OCI-LY7 (cell line): ENCODE measurements at regions not wholly inside any gene's neighbourhood (a gene's known extent, or its start where the extent isn't known, plus 50 kb on each side); places are given as distances from the start of the nearest gene placed in this dataset.
"Not testable (repeated sequence)": the region's sequence is repeated elsewhere in the genome, so short reads cannot be mapped to it uniquely, and the experiment has no call there.

Source experiments
- BruUV-seq: library from RNA; stranded (reverse); fragments of 400-500 nt; replicated peaks from 2 replicates; lab custom pipeline; 2021; lab: Mats Ljungman, UMichigan
- CTCF ChIA-PET: fragments of 300-600 bp; sonication (Branson Sonifier 250); formaldehyde crosslinking; loops from one replicate; lab custom pipeline; 2022; ENCODE audit warnings: antibody characterized with exemption; ENCODE audit not compliant: unreplicated experiment; lab: Charles Lee
- POLR2A ChIA-PET: fragments of 300-600 bp; sonication (Branson Sonifier 250); formaldehyde crosslinking; loops from one replicate; lab custom pipeline; 2022; ENCODE audit warnings: antibody characterized with exemption; lab: Charles Lee
- DNase-seq: peaks from one replicate; pipeline ENCODE4 v3.0.0-alpha.2; 2015; ENCODE audit warnings: low spot score
- H2AFZ ChIP-seq: fragments of 200-600 bp; sonication (generic), shearing (Covaris generic); 2 replicates; pipeline ENCODE4 v1.6.1; 2014; ENCODE audit warnings: mild to moderate bottlenecking, antibody characterized with exemption, low read length, moderate library complexity
- H3K27ac ChIP-seq: fragments of 200-600 bp; sonication (generic); 2 replicates; pipeline ENCODE4 v1.5.1; 2014; ENCODE audit warnings: mixed run types, low read depth, mild to moderate bottlenecking, moderate library complexity, low read length, inconsistent platforms; ENCODE audit not compliant: poor library complexity, severe bottlenecking
- H3K36me3 ChIP-seq: fragments of 200-600 bp; sonication (generic); 2 replicates; pipeline ENCODE4 v1.6.1; 2014; ENCODE audit warnings: mild to moderate bottlenecking, antibody characterized with exemption, low read length, moderate library complexity, mixed read lengths; ENCODE audit not compliant: insufficient read depth
- H3K4me1 ChIP-seq: fragments of 200-600 bp; sonication (generic); 2 replicates; pipeline ENCODE4 v1.5.1; 2014; ENCODE audit warnings: mild to moderate bottlenecking, low read length; ENCODE audit not compliant: insufficient read depth, poor library complexity, severe bottlenecking
- H3K4me2 ChIP-seq: fragments of 200-600 bp; sonication (generic); 2 replicates; pipeline ENCODE4 v1.6.1; 2014; ENCODE audit warnings: mild to moderate bottlenecking, low read length
- H3K4me3 ChIP-seq: fragments of 200-600 bp; sonication (generic); 2 replicates; pipeline ENCODE4 v1.5.1; 2014; ENCODE audit warnings: mild to moderate bottlenecking, low read depth, low read length; ENCODE audit not compliant: poor library complexity, severe bottlenecking
- H3K79me2 ChIP-seq: fragments of 200-600 bp; sonication (generic); 2 replicates; pipeline ENCODE4 v1.6.1; 2016; ENCODE audit warnings: low read depth, mild to moderate bottlenecking, low read length, moderate library complexity, mixed read lengths; ENCODE audit not compliant: insufficient read depth
- H3K9me2 ChIP-seq: fragments of 200-600 bp; sonication (generic); 2 replicates; pipeline ENCODE4 v1.6.1; 2016; ENCODE audit warnings: mild to moderate bottlenecking, low read length, mixed read lengths; ENCODE audit not compliant: insufficient read depth
- H3K9me3 ChIP-seq: fragments of 200-600 bp; sonication (generic); 2 replicates; pipeline ENCODE4 v1.6.1; 2014; ENCODE audit warnings: mild to moderate bottlenecking, mixed run types, low read length, mixed read lengths
- H4K20me1 ChIP-seq: fragments of 200-600 bp; sonication (generic); 2 replicates; pipeline ENCODE4 v1.6.1; 2014; ENCODE audit warnings: mild to moderate bottlenecking, antibody characterized with exemption, low read length, moderate library complexity, mixed read lengths; ENCODE audit not compliant: insufficient read depth
- EZH2phosphoT487 ChIP-seq: fragments of 200-600 bp; sonication (generic); IDR thresholded peaks from 2 replicates; pipeline ENCODE4 v1.6.1; 2018; ENCODE audit warnings: low read depth, borderline replicate concordance, mild to moderate bottlenecking, mixed run types, antibody characterized with exemption, low read length, moderate library complexity, mixed read lengths
- intact Hi-C: fragments of 100-400 bp; cut with micrococcal nuclease; formaldehyde crosslinking; loops from one replicate; pipeline ENCODE4 v1.10.0; 2022; ENCODE audit not compliant: unreplicated experiment
- TF ChIP-seq, protein P1 (sequence below): fragments of 200-600 bp; sonication (generic); conservative IDR thresholded peaks from 2 replicates; pipeline ENCODE4 v1.5.1; 2014; ENCODE audit warnings: mild to moderate bottlenecking, antibody characterized with exemption, low read length, moderate library complexity, mixed read lengths

DNA sequence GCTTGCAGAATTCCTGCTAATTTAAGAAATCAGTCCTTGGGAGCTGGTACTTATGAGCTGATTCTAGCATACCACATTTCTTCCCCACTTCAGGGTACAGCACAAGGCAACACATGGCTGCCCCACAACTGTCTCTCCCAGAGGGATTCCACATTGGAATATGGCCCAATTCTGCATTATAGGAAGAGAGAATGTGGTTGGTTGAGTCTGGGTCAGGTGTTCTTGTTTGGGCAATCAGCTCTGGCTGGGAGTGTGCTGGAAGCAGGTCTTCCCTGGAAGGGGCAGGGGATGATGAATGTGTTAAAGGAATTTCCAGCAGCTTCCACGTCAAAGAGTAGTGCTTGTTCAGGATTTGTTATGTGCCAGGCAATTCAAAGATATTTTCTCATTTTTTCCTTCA is 95.7 kb downstream of the BUB3 start:
- POLR2A ChIA-PET, result interaction anchor here (0.6 to 1.5 kb wide), 3 partner anchors 10 to 697 kb away, joined by 3 to 4 read pairs (median 3); no protein-coding TSS in a partner anchor
- Histone ChIP-seq H3K36me3 (no peaks in the 10 kb centered on the region), H3K9me2 (no peaks in the 10 kb centered on the region), H3K4me2 (no peak overlapping the region), H3K79me2 (no peaks in the 10 kb centered on the region), H3K4me1 (no peaks in the 10 kb centered on the region), H3K9me3 (no peaks in the 10 kb centered on the region), H4K20me1 (no peaks in the 10 kb centered on the region), H3K4me3 (no peak overlapping the region), H2AFZ (no peak overlapping the region), H3K27ac (no peak overlapping the region)
- BruUV-seq, result no TSS peak
- CTCF ChIA-PET, result no interaction called here
- TF ChIP-seq, protein P1, sequence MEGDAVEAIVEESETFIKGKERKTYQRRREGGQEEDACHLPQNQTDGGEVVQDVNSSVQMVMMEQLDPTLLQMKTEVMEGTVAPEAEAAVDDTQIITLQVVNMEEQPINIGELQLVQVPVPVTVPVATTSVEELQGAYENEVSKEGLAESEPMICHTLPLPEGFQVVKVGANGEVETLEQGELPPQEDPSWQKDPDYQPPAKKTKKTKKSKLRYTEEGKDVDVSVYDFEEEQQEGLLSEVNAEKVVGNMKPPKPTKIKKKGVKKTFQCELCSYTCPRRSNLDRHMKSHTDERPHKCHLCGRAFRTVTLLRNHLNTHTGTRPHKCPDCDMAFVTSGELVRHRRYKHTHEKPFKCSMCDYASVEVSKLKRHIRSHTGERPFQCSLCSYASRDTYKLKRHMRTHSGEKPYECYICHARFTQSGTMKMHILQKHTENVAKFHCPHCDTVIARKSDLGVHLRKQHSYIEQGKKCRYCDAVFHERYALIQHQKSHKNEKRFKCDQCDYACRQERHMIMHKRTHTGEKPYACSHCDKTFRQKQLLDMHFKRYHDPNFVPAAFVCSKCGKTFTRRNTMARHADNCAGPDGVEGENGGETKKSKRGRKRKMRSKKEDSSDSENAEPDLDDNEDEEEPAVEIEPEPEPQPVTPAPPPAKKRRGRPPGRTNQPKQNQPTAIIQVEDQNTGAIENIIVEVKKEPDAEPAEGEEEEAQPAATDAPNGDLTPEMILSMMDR, result no peak
- no peak for TF ChIP-seq EZH2phosphoT487
- intact Hi-C loops, result no loop called here
- DNase-seq, result no peak

DNA sequence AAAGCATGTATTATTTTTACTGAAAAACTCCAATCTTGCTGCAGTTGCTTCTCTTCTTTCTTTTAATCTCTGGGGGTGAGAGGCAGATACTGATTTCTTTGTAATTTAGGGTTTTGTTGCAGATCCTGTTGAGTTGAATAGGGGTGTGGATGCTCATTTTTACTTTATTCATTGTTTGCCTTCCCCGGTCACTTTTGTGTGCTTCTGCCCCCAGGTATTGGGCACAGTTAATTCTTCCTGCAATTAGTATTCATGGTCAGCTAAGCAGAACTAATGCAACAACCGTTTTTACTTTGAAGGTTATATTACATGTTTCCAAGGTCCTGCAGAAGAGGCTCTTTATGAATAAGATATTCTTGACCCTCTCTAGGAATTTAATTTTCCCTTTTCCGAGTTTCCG is 96.4 kb downstream of the BUB3 start:
- no peak overlapping the region for H3K4me3 ChIP-seq
- POLR2A ChIA-PET, result no interaction called here
- no peaks in the 10 kb centered on the region for H4K20me1 ChIP-seq
- no peak overlapping the region for H2AFZ ChIP-seq
- no peaks in the 10 kb centered on the region for H3K9me2 ChIP-seq
- TF ChIP-seq, protein P1, result no peak
- TF ChIP-seq EZH2phosphoT487, result no peak
- H3K79me2 ChIP-seq, result no peaks in the 10 kb centered on the region
- no peak overlapping the region for H3K4me2 ChIP-seq
- no peak for DNase-seq
- H3K4me1 ChIP-seq, result no peaks in the 10 kb centered on the region
- H3K27ac ChIP-seq, result no peak overlapping the region
- CTCF ChIA-PET, result no interaction called here
- H3K36me3 ChIP-seq, result no peaks in the 10 kb centered on the region
- no TSS peak for BruUV-seq
- H3K9me3 ChIP-seq, result no peaks in the 10 kb centered on the region
- intact Hi-C loops, result no loop called here

DNA sequence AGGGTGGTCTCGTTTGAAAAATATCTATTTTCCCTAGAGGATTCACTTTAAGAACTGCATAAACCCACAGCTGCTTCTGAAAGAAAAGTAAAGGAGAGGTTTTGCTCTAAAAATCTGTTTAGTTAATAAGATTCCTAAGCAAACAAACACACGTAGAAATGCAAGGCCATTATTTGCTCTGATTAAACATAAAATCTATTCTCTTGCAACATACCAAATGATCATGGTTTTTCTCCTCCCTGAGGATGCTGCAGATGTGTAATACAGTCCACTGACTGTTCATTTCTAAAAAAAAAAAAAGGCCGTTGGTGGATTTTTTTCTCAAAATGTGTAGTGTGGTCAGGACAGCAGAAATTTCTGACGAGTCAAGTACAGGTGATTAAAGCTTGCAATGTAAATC is 98.6 kb downstream of the BUB3 start:
- no TSS peak for BruUV-seq
- intact Hi-C loops, result no loop called here
- no peak overlapping the region for H3K4me3 ChIP-seq
- TF ChIP-seq EZH2phosphoT487, result no peak
- H3K79me2 ChIP-seq, result no peaks in the 10 kb centered on the region
- H3K4me1 ChIP-seq, result no peaks in the 10 kb centered on the region
- H3K9me3 ChIP-seq, result no peaks in the 10 kb centered on the region
- H4K20me1 ChIP-seq, result no peaks in the 10 kb centered on the region
- ChIA-PET POLR2A (interaction anchor here (0.8 kb wide), 1 partner anchor 25 kb away, joined by 3 read pairs; no protein-coding TSS in a partner anchor), CTCF (no interaction called here)
- no peak overlapping the region for H3K27ac ChIP-seq
- no peak overlapping the region for H3K4me2 ChIP-seq
- no peak overlapping the region for H2AFZ ChIP-seq
- no peaks in the 10 kb centered on the region for H3K9me2 ChIP-seq
- DNase-seq, result no peak
- no peaks in the 10 kb centered on the region for H3K36me3 ChIP-seq

DNA sequence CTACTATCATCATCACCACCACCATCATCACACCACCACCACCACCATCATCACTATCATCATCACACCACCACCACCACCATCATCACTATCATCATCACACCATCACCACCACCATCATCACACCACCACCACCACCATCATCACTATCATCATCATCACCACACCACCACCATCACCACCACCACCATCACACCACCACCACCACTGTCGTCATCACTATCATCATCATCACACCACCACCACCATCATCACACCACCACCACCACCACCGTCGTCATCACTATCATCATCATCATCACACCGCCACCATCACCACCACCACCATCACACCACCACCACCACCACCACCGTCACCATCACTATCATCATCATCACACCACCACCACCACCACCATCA is 100.1 kb downstream of the BUB3 start:
- H3K36me3 ChIP-seq, CTCF ChIA-PET, POLR2A ChIA-PET, H3K4me3 ChIP-seq, BruUV-seq, H3K9me3 ChIP-seq, intact Hi-C loops, H4K20me1 ChIP-seq, H3K79me2 ChIP-seq, H3K27ac ChIP-seq, H2AFZ ChIP-seq, H3K9me2 ChIP-seq, DNase-seq, H3K4me1 ChIP-seq, H3K4me2 ChIP-seq: not testable (repeated sequence)
